ENCODE measurements at regions not wholly inside any gene's neighbourhood (a gene's known extent, or its start where the extent isn't known, plus 50 kb on each side); places are given as distances from the start of the nearest gene placed in this dataset.

- TF ChIP-seq CTCF (IDR thresholded peaks at IDR 0.05): no peak
- H3K27ac ChIP-seq: no peak overlapping the region
- no peak for ATAC-seq
- H3K27me3 ChIP-seq: no peaks in the 10 kb centered on the region
- no peaks in the 10 kb centered on the region for H3K9me3 ChIP-seq
- H3K4me3 ChIP-seq: no peak overlapping the region
- H3K36me3 ChIP-seq: no peaks in the 10 kb centered on the region
- intact Hi-C loops (cut with DNase I): no loop called here
- DNase-seq: no peak
- H3K4me1 ChIP-seq: no peaks in the 10 kb centered on the region
Measured at GRCh38 chr9:100759215-100759614, 181.3 kb downstream of the CAVIN4 start.

DNA sequence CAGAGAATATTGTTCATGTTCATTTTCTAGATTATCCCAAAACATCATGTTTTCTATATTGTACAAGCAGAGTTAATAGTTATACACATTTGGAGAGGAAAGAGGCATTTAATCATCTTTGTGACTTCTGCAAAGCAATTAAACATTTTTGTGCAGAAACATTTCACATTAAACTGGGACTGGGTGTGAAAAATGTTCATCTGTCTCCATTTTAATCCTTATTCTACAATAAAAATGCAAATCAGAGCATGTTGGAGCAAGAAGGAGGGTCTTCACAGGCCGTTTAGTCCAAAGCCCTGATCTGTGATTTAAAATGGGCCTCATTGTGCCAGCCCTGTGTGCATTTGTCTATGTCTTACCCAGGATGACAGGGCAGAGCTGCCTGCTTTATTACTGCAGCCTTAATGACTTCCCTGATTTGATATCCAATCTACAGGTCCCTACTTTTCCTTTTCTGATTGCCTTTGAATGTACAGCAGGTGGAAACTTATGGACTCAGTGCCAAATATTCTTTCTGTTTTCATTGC lies 183.5 kb downstream of the CAVIN4 start:
- intact Hi-C loops (cut with DNase I): no loop called here
- H3K4me1 ChIP-seq: no peaks in the 10 kb centered on the region
- no peaks in the 10 kb centered on the region for H3K36me3 ChIP-seq
- DNase-seq (no peak), ATAC-seq (no peak)
- no peaks in the 10 kb centered on the region for H3K27me3 ChIP-seq
- no peak for TF ChIP-seq CTCF (IDR thresholded peaks at IDR 0.05)
- no peaks in the 10 kb centered on the region for H3K9me3 ChIP-seq
- H3K27ac ChIP-seq: no peak overlapping the region
- no peak overlapping the region for H3K4me3 ChIP-seq

DNA sequence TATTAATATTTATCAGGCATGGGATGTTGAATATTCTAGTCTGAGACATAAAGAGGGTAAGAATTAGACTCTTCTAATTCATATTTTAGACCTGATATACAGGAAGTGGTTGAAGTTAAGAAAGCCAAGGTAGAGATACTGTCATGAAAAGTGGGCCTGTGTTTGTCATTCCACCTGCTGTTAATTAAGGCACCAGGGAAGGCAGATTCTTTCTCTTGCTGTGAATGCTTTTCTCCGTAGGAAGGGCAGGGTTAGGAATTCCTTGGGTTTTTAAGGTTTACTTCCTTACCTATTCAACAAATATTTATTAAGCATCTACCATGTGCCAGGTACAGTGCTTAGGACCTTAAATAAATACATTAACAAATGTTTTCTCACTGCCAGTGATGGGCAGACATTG lies 196.4 kb downstream of the CAVIN4 start:
- no peak for TF ChIP-seq CTCF (IDR thresholded peaks at IDR 0.05)
- no peaks in the 10 kb centered on the region for H3K4me1 ChIP-seq
- H3K36me3 ChIP-seq: no peaks in the 10 kb centered on the region
- H3K4me3 ChIP-seq: no peak overlapping the region
- H3K27me3 ChIP-seq: no peaks in the 10 kb centered on the region
- DNase-seq (no peak), ATAC-seq (no peak)
- H3K9me3 ChIP-seq: no peaks in the 10 kb centered on the region
- H3K27ac ChIP-seq: no peak overlapping the region
- intact Hi-C loops (cut with DNase I): no loop called here

GRCh38 chr9:100774962-100775361 lies 197.1 kb downstream of the CAVIN4 start:
- ATAC-seq: no peak
- H3K27me3 ChIP-seq: no peaks in the 10 kb centered on the region
- no peak for TF ChIP-seq CTCF (IDR thresholded peaks at IDR 0.05)
- intact Hi-C loops (cut with DNase I): no loop called here
- DNase-seq: no peak
- H3K4me1 ChIP-seq: no peaks in the 10 kb centered on the region
- no peaks in the 10 kb centered on the region for H3K36me3 ChIP-seq
- no peak overlapping the region for H3K4me3 ChIP-seq
- H3K9me3 ChIP-seq: no peaks in the 10 kb centered on the region
- H3K27ac ChIP-seq: no peak overlapping the region

- Histone ChIP-seq H3K4me1 (no peaks in the 10 kb centered on the region), H3K36me3 (no peaks in the 10 kb centered on the region), H3K27me3 (no peaks in the 10 kb centered on the region), H3K27ac (no peak overlapping the region), H3K4me3 (no peak overlapping the region), H3K9me3 (no peaks in the 10 kb centered on the region)
- TF ChIP-seq CTCF (IDR thresholded peaks at IDR 0.05): no peak
- ATAC-seq (no peak), DNase-seq (no peak)
- intact Hi-C loops (cut with DNase I): no loop called here
Measured at GRCh38 chr9:100775912-100776311, 198.0 kb downstream of the CAVIN4 start.
